ENCODE measurements at regions not wholly inside any gene's neighbourhood (a gene's known extent, or its start where the extent isn't known, plus 50 kb on each side); places are given as distances from the start of the nearest gene placed in this dataset.

- ChIA-PET CTCF (ENCODE audit: low intra/inter-chr PET ratio, low total read pairs) (no interaction called here), POLR2A (no interaction called here)
- no peak overlapping the region for H2AFZ ChIP-seq (ENCODE audit: low read length)
- no peak for DNase-seq (ENCODE audit: low spot score)
- no peak overlapping the region for H3K27ac ChIP-seq (ENCODE audit: extremely low read length, insufficient read depth, low read length)
- no TSS peak for BruUV-seq (replicated peaks)
- in situ Hi-C loops (cut with HindIII; ENCODE audit: extremely low pct_ligation_motif_present, low pct_unique_long_range_greater_than_20kb) (no loop called here), intact Hi-C loops (cut with micrococcal nuclease; ENCODE audit: unreplicated experiment) (no loop called here)
- H3K9ac ChIP-seq (ENCODE audit: insufficient read depth, low read depth, low read length): no peak overlapping the region
- no peak overlapping the region for H3K4me2 ChIP-seq (ENCODE audit: low read depth, low read length)
- no peaks in the 10 kb centered on the region for H3K4me1 ChIP-seq (ENCODE audit: insufficient read depth, low read length)
- H3K36me3 ChIP-seq (replicated peaks in 1 of 2; ENCODE audit: control insufficient read depth in 1 of 2, insufficient read depth in 2 of 2, low read length in 2 of 2): no peaks in the 10 kb centered on the region
- H3K9me3 ChIP-seq (ENCODE audit: low read length): no peaks in the 10 kb centered on the region
- no peak for FAIRE-seq
- H4K20me1 ChIP-seq (ENCODE audit: insufficient read depth, low read length): no peaks in the 10 kb centered on the region
- no peak for ATAC-seq
- no peaks in the 10 kb centered on the region for H3K27me3 ChIP-seq (ENCODE audit: control insufficient read depth in 1 of 2, insufficient read depth in 2 of 2, low read length in 2 of 2)
- H3K4me3 ChIP-seq (replicated peaks in 1 of 3; ENCODE audit: insufficient read depth in 1 of 3, low read depth in 2 of 3, low read length in 3 of 3): no peak overlapping the region
- no peaks in the 10 kb centered on the region for H3K79me2 ChIP-seq (ENCODE audit: insufficient read depth, low read length)
- no peak for TF ChIP-seq CTCF (CRISPR knock-in tag; IDR thresholded peaks at IDR 0.05)
- TF ChIP-seq USF2 (IDR thresholded peaks at IDR 0.05; ENCODE audit: low read depth, low read length): no peak
- TF ChIP-seq USF2 (CRISPR knock-in tag; IDR thresholded peaks at IDR 0.05; ENCODE audit: borderline replicate concordance): no peak
- no peak for TF ChIP-seq HMG20B (CRISPR knock-in tag; conservative IDR thresholded peaks at IDR 0.05)
- TF ChIP-seq PRDM10 (CRISPR knock-in tag; IDR thresholded peaks at IDR 0.05; ENCODE audit: low read depth): no peak
- no peak for TF ChIP-seq KLF6 (CRISPR knock-in tag; IDR thresholded peaks at IDR 0.05)
- TF ChIP-seq MEIS1 (CRISPR knock-in tag; IDR thresholded peaks at IDR 0.05; ENCODE audit: borderline replicate concordance): no peak
- no peak for TF ChIP-seq SRY (CRISPR knock-in tag; IDR thresholded peaks at IDR 0.05)
- no peak for TF ChIP-seq ZNF431 (CRISPR knock-in tag; IDR thresholded peaks at IDR 0.05; ENCODE audit: borderline replicate concordance, low read depth)
- no peak for TF ChIP-seq TFAP4 (IDR thresholded peaks at IDR 0.05; ENCODE audit: borderline replicate concordance, low read depth)
- no peak for TF ChIP-seq SIX1 (CRISPR knock-in tag; IDR thresholded peaks at IDR 0.05; ENCODE audit: borderline replicate concordance)
- no peak for TF ChIP-seq NR0B2 (CRISPR knock-in tag; IDR thresholded peaks at IDR 0.05)
- TF ChIP-seq TCF7L2 (IDR thresholded peaks at IDR 0.05; ENCODE audit: low read depth, low read length): no peak
- TF ChIP-seq ZNF160 (CRISPR knock-in tag; IDR thresholded peaks at IDR 0.05): no peak
- TF ChIP-seq SPEN (CRISPR knock-in tag; IDR thresholded peaks at IDR 0.05; ENCODE audit: low read depth): no peak
- no peak for TF ChIP-seq ZNF607 (CRISPR knock-in tag; IDR thresholded peaks at IDR 0.05; ENCODE audit: borderline replicate concordance)
These were observed 102.0 kb upstream of the CHODL start for GRCh38 chr21:18142655-18143054.

Measured in HepG2 (cell line).